Esophagus squamous epithelium (tissue), 4 donors: ENCODE measurements at regions not wholly inside any gene's neighbourhood (a gene's known extent, or its start where the extent isn't known, plus 50 kb on each side); places are given as distances from the start of the nearest gene placed in this dataset.

Experiments
- CTCF ChIP-seq, 6 experiments: fragments of 450-650 bp in 4 of 6; fragments of 200-600 bp in 2 of 6; sonication (generic) in 2 of 6; IDR thresholded peaks; one replicate each; pipeline ENCODE4 v1.5.1; 2016 to 2019; ENCODE audit warnings: antibody characterized with exemption in 6 of 6, mild to moderate bottlenecking in 4 of 6, moderate library complexity in 4 of 6
- POLR2A ChIP-seq, 4 donors: fragments of 450-650 bp; IDR thresholded peaks; one replicate each; pipeline ENCODE4 v1.6.1; 2017; ENCODE audit warnings: antibody characterized with exemption in 4 of 4, mild to moderate bottlenecking in 4 of 4, moderate library complexity in 3 of 4

- TF ChIP-seq CTCF (IDR thresholded peaks at IDR 0.05) = no peak
- no peak for TF ChIP-seq POLR2A (IDR thresholded peaks at IDR 0.05)
Observed at GRCh38 chr6:3650959-3651697, 100.4 kb downstream of the PXDC1 start.
